Heart right ventricle (tissue), 16 donors: ENCODE measurements at regions not wholly inside any gene's neighbourhood (a gene's known extent, or its start where the extent isn't known, plus 50 kb on each side); places are given as distances from the start of the nearest gene placed in this dataset.

Experiments
- ATAC-seq, 8 donors: fragments of 200-7000 bp; cut with Tn5 transposase; one replicate each; pipeline ENCODE4 v1.9.1; 2020; ENCODE audit warnings: mild to moderate bottlenecking in 8 of 8, moderate library complexity in 8 of 8, moderate number of reproducible peaks in 1 of 8
- DNase-seq, 2 donors: peaks; one replicate each; pipeline ENCODE4 v3.0.0-alpha.2; 2020
- H3K27ac ChIP-seq, 10 donors: fragments of 200-600 bp; sonication (generic) in 2 of 10; one replicate each; pipeline versions ENCODE4 v1.5.0 to v1.8.0; 2020 to 2022; ENCODE audit warnings: mild to moderate bottlenecking in 3 of 10
- H3K27me3 ChIP-seq, 7 donors: fragments of 200-600 bp; one replicate each; pipeline ENCODE4 v1.8.0; 2021 to 2022; ENCODE audit warnings: mild to moderate bottlenecking in 2 of 7
- H3K36me3 ChIP-seq, 9 donors: fragments of 200-600 bp; sonication (generic) in 1 of 9; one replicate each; pipeline versions ENCODE4 v1.5.0 to v1.8.0; 2020 to 2022; ENCODE audit warnings: mild to moderate bottlenecking in 2 of 9
- H3K4me1 ChIP-seq, 9 donors: fragments of 200-600 bp; sonication (generic) in 1 of 9; one replicate each; pipeline versions ENCODE4 v1.5.0 to v1.8.0; 2020 to 2022; ENCODE audit warnings: mild to moderate bottlenecking in 4 of 9
- H3K4me3 ChIP-seq, 10 donors: fragments of 200-600 bp; sonication (generic) in 2 of 10; one replicate each; pipeline versions ENCODE4 v1.5.0 to v1.8.0; 2020 to 2022; ENCODE audit warnings: mild to moderate bottlenecking in 7 of 10, moderate library complexity in 2 of 10
- H3K9me3 ChIP-seq, 11 donors: fragments of 200-600 bp in 10 of 11; sonication (generic) in 2 of 11; one replicate each; pipeline versions ENCODE4 v1.5.0 to v1.8.0; 2013 to 2022; ENCODE audit warnings: mild to moderate bottlenecking in 2 of 11, control low read depth in 1 of 11, moderate library complexity in 1 of 11
- WGBS, 2 donors: extraction: QIAGEN DNeasy Blood & Tissue Kit; methylation state at CpG; one replicate each; pipeline ENCODE4 v1.1.7; 2013; ENCODE audit warnings: inconsistent platforms in 1 of 2; 5-methylcytosine and 5-hydroxymethylcytosine counted together
- intact Hi-C, 10 donors: fragments of 100-400 bp; cut with DNase I; formaldehyde crosslinking; loops; one replicate each; pipeline versions ENCODE4 v1.11.1 to v1.14.2; 2022
- TF ChIP-seq, protein P1 (sequence below), 9 donors: fragments of 200-600 bp; sonication (generic) in 2 of 9; IDR thresholded peaks; one replicate each; pipeline versions ENCODE4 v1.5.0 to v1.8.0; 2021 to 2022; ENCODE audit warnings: antibody characterized with exemption in 9 of 9, mild to moderate bottlenecking in 5 of 9, moderate library complexity in 1 of 9
- donor health status: Arrhythmogenic right ventricular cardiomyopathy.
- donor health status: ischemic (EF 13 %, LVEDD 7.1; RV severe dilation, severe dysfunction).
- donor health status: healthy with polysubstance abuse.
- donor health status: DM: no; HTN: yes; CAD: no.
- donor health status: DM: no; HTN: no; CAD: no.
- donor health status: ischemic (EF 25% LVEDD 6.9; RV normal size, moderate dysfunction).
- donor health status: ischemic (EF 25% LVEDD 5.7; RV mildly dilated, moderate dysfunction).
- donor health status: healthy.
- donor health status: DM: yes; HTN: yes; CAD: no.
- donor health status: Ischemic cardiomyopathy.
- donor health status: ischemic (EF 35%, LVEDD 5.7; RV mildly dilated, moderate dysfunction).
- donor health status: nonischemic (EF 11% LVEDD 7.7; RV severe dilation, severe dysfunction).
- donor health status: DM: yes; HTN: yes; CAD: no.
- donor health status: PGD.
- donor health status: ischemic (EF 29% LVEDD 5.4; RV normal size, mild dysfunction).
- donor health status: nonischemic (EF 23%, LVEDD 6.1; RV moderate dilation, normal function).

- DNase-seq: no peak
- WGBS, 2 donors: 81 to 95% methylated on average over 3 of the region's 3 CpGs
- no peaks in the 10 kb centered on the region for H3K27me3 ChIP-seq
- peaks cover 0 to 9% (median 0%) of the 10 kb centered on the region in 9 donors for H3K4me1 ChIP-seq
- no peak overlapping the region for H3K27ac ChIP-seq
- ATAC-seq: no peak
- intact Hi-C loops: no loop called here
- H3K4me3 ChIP-seq: no peak overlapping the region
- TF ChIP-seq, protein P1, sequence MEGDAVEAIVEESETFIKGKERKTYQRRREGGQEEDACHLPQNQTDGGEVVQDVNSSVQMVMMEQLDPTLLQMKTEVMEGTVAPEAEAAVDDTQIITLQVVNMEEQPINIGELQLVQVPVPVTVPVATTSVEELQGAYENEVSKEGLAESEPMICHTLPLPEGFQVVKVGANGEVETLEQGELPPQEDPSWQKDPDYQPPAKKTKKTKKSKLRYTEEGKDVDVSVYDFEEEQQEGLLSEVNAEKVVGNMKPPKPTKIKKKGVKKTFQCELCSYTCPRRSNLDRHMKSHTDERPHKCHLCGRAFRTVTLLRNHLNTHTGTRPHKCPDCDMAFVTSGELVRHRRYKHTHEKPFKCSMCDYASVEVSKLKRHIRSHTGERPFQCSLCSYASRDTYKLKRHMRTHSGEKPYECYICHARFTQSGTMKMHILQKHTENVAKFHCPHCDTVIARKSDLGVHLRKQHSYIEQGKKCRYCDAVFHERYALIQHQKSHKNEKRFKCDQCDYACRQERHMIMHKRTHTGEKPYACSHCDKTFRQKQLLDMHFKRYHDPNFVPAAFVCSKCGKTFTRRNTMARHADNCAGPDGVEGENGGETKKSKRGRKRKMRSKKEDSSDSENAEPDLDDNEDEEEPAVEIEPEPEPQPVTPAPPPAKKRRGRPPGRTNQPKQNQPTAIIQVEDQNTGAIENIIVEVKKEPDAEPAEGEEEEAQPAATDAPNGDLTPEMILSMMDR (IDR thresholded peaks at IDR 0.05): no peak
- H3K36me3 ChIP-seq: no peaks in the 10 kb centered on the region
- no peaks in the 10 kb centered on the region for H3K9me3 ChIP-seq
Measured at GRCh38 chr3:177563243-177563780, 366.0 kb upstream of the TBL1XR1 start.

- Histone ChIP-seq H3K4me3 (no peak overlapping the region), H3K4me1 (peaks cover 0 to 9% (median 0%) of the 10 kb centered on the region in 9 donors), H3K36me3 (no peaks in the 10 kb centered on the region), H3K27me3 (no peaks in the 10 kb centered on the region), H3K9me3 (no peaks in the 10 kb centered on the region), H3K27ac (no peak overlapping the region)
- 55 to 68% methylated on average over 3 of the region's 3 CpGs for WGBS, 2 donors
- TF ChIP-seq, protein P1 (IDR thresholded peaks at IDR 0.05): no peak
- ATAC-seq (peak in 1 of 8 donors; percentile 45), DNase-seq (no peak)
- intact Hi-C loops: no loop called here
Measured at GRCh38 chr3:177563792-177564191, 366.5 kb upstream of the TBL1XR1 start.

- TF ChIP-seq, protein P1 (IDR thresholded peaks at IDR 0.05): no peak
- peaks cover 0 to 16% (median 0%) of the 10 kb centered on the region in 9 donors for H3K4me1 ChIP-seq
- 97 to 98% methylated on average over 2 of the region's 2 CpGs for WGBS, 2 donors
- H3K4me3 ChIP-seq: no peak overlapping the region
- DNase-seq: no peak
- intact Hi-C loops: no loop called here
- H3K9me3 ChIP-seq: no peaks in the 10 kb centered on the region
- H3K27me3 ChIP-seq: no peaks in the 10 kb centered on the region
- no peak overlapping the region for H3K27ac ChIP-seq
- H3K36me3 ChIP-seq: no peaks in the 10 kb centered on the region
- ATAC-seq: no peak
Measured at GRCh38 chr3:177565981-177566380, 368.7 kb upstream of the TBL1XR1 start.

- WGBS, 2 donors: 96 to 97% methylated on average over 1 of the region's 1 CpG
- no peak overlapping the region for H3K27ac ChIP-seq
- H3K4me3 ChIP-seq: no peak overlapping the region
- DNase-seq (no peak), ATAC-seq (no peak)
- no peaks in the 10 kb centered on the region for H3K27me3 ChIP-seq
- no peaks in the 10 kb centered on the region for H3K9me3 ChIP-seq
- intact Hi-C loops: no loop called here
- TF ChIP-seq, protein P1 (IDR thresholded peaks at IDR 0.05): no peak
- no peaks in the 10 kb centered on the region for H3K36me3 ChIP-seq
- peaks cover 0 to 16% (median 0%) of the 10 kb centered on the region in 9 donors for H3K4me1 ChIP-seq
Measured at GRCh38 chr3:177567833-177568232, 370.6 kb upstream of the TBL1XR1 start.
